ENCODE measurements at regions not wholly inside any gene's neighbourhood (a gene's known extent, or its start where the extent isn't known, plus 50 kb on each side); places are given as distances from the start of the nearest gene placed in this dataset.
"Not testable (repeated sequence)": the region's sequence is repeated elsewhere in the genome, so short reads cannot be mapped to it uniquely, and the experiment has no call there.

DNA sequence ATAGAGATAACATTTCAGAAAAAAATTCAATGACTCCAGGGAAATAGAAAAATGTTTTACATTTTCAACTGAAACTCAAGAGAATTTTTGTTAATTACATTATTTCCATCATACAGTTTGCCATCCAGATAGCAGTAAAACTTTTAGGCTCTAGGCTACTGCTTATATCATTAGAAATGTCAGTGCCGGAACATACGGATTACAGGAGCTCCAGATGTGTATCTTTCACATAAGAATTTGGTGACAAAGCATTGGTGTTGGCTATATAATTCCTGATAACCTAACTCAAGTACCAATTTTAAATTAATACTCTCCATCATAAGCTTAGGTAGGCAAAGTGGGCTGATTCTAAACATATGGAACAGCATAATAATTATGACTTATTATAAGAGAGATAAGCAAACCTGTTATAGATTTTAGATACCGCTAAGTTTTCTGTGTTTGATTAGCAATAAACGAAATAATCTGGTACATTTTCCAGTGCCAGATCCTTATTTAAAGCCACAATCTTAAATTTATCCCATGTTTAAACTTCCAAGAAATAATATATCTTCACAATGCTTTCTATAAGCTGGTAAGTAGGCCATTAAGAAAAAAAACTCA, 637.9 kb downstream of the NXPH1 start:
- no peak for DNase-seq (ENCODE audit: low read depth)

DNA sequence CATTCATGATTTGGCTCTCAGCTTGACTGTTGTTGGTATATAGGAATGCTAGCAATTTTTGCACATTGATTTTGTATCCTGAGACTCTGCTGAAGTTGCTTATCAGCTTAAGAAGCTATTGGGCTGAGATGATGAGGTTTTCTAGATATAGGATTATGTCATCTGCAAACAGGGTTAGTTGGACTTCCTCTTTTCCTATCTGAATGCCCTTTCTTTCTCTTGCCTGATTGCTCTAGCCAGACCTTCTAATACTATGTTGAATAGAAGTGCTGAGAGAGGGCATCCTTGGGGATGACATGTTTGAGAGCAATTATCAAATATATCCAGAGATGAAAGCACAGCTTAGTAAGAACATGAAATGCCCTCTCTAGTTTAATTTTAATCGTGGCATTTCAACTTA, 642.4 kb downstream of the NXPH1 start:
- DNase-seq (ENCODE audit: low read depth) = not testable (repeated sequence)

DNA sequence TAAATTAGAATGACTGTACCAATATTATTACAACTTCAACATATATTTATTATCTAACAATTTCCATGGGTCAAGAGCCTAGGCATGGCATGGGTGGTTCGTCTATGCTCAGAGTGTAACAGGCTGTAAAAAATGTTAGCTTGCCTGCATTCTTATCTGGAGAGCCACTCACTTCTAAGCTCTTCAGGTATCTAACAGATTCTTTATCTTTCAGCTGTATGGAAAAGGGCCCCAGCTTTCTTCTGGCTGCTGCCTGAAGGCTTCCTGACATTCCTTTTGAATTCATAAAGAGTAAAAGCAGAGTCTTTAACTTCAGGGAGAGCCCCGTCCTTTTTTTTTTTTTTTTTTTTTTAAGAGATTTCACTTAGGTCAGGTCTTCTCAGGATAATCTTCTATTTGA, 648.8 kb downstream of the NXPH1 start:
- DNase-seq (ENCODE audit: low read depth) = no peak

DNA sequence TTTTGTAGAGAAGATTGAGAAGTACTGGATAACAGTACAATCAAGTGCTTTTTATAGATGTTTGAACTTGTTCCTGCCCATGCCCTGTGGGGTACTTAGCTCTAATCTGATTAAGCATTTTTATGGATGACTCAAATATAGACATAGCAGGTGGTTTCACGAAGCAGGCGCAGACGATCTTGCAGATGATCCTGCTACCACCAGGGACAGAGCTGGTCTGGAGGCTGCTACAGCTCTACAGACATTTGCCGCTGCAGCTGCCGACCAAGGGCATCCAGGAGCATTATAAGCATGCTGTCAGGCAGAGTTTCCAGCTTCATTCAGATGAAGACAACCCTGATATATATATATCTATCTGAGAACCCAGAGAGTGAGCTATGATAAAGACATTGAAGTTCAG, 650.4 kb downstream of the NXPH1 start:
- no peak for DNase-seq (ENCODE audit: low read depth)

DNA sequence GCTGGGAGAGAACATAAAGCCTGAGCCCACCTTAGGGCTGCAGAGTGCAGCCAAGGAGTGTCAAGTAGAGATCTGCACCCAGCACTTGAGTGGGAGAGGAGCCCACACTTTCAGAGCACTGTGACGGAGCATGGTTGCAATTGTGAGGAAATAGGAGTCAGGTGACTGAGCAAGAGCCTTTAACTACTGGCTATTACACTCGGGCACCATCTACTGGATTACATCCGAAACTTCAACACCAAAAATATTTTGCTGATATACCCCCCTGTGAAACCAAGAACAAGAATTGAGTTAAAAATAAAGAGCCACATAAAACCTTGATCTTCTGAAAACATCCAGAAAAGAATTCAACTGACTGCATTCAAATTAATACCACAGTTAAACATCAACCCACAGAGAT, 657.9 kb downstream of the NXPH1 start:
- DNase-seq (ENCODE audit: low read depth) = no peak

DNA sequence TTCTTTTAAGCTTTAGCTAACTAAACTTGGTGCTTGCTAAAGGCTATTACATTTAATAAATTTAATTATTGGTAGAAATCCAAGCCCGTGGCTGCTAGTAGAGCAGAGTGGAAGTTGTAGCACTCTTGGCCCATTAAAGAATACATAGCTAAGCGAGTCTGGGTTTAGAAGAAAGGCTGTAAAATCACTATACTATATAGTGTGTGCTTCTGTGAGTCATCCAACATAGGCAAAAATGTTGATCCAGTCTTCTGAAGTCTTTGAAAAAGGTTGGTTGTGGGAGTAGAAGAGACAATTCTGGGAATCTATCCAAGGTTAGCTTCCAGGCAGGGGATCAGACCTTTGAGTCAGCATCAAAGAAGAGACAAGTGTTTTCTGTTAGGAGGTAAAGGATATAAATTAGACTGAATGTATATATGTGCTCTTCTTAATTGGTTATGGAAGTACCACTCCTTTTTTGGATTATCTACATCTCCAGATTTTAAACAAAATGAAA, 664.2 kb downstream of the NXPH1 start:
- no peak for DNase-seq (ENCODE audit: low read depth)

DNA sequence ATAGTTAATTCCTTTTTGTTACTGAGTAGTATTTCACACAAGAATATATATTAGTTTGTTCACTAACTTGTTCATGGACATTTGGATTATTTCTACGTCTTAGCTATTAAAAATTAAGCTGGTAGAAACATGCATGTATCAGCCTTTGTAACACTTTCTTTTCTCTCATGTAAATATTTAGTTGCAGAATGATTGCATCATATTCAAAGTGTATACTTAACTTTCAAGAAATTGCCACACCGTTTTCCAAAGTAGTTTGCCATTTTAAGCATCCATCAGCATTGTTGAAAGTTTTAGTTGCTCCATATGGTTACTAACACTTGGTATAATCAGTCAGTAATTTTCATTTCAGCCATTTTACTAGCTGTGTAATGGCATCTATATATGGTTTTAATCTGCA, 666.9 kb downstream of the NXPH1 start:
- DNase-seq (ENCODE audit: low read depth) = no peak

DNA sequence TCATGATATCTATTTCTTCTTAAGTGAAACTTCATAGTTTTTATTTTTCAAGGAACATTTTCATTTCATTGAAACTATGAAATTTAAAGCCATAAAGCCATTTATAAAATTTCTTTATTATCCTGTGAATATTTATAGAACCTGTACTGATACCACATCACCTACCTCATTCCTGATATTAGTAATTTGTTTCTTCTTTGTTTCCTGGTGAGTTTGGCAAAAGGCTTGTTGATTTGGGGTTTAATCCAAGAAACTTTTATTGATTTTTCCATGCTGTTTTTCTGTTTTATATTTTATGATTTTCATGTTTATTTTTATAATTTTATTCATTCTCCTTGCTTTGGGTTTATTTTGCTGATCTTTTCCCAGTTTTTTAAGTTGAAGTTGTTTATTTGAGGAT, 669.4 kb downstream of the NXPH1 start:
- no peak for DNase-seq (ENCODE audit: low read depth)

DNA sequence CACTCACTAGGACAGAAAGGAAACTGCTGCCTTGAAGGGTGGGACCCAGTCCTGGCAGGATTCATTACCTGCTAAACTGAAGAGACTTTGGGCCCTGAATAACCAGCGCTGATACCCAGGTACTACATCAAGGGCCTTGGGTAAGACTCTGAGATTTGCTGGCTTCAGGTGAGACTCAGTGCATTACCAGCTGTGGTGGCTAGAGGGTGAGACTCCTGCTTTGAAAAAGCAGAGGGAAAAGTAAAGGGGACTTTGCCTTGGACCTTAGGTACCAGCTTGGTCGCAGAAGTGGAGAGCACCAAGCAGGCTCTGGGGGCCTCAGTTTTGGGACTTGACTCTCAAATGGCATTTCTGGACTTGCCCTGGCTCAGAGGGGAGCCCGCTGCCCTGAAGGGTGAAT, 673.3 kb downstream of the NXPH1 start:
- DNase-seq (ENCODE audit: low read depth) = no peak

DNA sequence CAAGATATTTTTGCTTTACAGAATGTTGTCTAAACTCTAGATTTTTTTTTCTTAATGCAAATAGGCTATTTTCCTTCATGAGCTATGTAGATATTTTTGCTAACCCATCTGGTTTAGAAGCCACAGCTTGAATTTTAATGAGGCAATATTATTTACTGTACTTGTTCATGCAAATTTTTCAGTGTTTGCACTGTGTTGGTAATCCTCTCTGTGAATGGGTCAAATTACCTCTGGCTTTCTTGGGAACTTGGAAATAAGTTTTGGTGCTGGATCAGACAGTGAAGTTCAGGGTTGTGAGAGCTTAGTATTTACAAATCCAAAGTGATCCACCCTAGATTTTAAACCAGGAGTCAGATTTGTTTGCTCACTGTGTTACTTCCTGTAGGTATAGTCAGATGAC, 686.9 kb downstream of the NXPH1 start:
- no peak for DNase-seq (ENCODE audit: low read depth)

DNA sequence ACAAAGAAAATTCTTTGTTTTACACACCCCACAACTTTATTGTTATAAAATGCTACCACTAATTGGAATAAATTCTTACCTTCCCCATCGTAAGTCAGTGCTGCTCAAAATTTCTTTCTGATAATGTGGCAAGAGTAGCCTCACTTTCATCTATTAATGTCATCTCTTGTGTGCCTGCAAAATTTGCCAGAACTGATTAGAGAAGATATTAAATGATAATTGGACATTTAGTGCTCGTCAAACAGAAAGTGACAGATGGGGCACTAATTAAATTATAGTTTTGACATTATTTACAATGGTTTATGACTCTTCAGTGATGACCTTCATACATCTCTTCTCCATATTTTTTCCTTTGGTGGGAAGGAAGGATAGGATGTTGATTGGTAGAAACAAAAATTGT, 690.9 kb downstream of the NXPH1 start:
- DNase-seq (ENCODE audit: low read depth) = no peak

DNA sequence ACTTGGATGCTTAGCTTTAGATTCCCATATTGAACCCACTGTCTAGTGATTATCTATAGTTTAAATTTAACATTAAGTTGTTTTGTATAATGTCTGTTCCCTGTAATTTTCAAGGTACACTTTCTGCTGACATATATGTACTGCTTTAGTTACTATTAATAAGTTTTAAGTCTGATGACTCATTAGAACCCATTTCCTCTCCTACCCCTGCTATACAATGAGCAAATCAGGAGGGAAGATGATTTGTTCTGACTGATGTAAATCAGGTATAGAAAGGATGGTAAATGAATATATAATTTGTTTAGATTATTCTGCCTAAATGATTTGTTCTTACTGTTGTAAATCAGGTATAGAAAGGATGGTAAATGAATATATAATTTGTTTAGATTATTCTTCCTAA, 691.8 kb downstream of the NXPH1 start:
- DNase-seq (ENCODE audit: low read depth) = no peak

DNA sequence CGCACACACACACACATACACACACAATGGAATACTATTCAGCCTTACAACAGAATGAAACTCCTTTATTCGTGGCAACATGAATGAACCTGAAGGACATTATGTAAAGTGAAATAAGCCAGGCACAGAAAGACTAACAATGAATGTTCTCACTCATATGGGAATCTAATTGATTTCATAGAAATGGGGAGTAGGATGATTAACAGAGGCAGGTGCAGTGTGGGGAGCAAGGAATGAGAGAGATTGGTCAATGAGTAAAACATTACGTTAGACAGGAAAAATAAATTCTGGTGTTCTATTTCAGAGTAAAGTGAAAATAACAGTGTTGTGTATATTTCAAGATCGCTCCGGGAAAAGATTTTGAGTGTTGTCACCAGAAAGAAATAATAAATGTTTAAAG, 694.5 kb downstream of the NXPH1 start:
- no peak for DNase-seq (ENCODE audit: low read depth)

DNA sequence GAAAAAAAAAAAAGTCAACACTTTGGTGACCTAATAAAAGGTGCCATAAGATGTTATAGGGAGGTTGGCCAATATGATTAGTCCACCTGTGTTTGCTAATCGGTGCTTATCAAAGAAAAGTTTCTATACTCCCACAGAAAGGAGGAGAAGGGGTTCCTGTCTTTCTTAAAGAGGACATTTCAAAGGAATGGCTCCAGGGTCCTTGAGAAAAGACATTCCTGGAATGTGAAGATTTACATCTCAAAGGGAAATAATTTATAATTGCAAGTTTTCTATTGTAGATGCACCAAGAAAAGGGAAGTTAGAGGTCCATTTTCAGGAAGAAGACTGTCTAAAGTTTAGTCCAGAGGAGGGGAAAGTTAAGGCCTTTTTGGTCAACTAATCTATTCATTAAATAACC, 715.3 kb downstream of the NXPH1 start:
- no peak for DNase-seq (ENCODE audit: low read depth)

DNA sequence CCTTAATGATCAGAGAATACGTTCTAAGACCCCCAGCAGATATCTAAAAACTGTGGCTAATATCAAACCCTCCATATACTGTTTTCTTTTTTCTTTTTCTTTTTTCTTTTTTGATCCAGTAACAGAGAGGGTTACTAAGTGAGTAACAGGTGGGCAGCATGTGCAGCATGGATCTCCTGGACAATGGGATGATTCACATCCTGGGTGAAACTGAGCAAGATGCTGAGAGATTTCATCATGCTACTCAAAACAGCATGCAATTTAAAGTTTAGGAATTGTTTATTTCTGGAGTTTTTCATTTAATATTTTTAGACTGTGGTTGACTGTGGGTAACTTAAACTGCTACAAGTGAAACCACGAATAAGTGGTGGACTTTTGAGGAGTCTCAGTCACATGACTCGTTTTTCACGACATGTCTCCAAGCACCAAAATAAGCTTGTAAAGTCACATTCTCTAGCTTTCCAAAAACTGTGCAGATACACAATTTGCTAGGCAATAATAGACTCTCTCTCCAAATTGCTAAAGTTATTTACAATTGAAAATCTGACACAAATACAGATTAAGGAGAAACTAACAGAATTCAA, 716.2 kb downstream of the NXPH1 start:
- DNase-seq (ENCODE audit: low read depth) = no peak

DNA sequence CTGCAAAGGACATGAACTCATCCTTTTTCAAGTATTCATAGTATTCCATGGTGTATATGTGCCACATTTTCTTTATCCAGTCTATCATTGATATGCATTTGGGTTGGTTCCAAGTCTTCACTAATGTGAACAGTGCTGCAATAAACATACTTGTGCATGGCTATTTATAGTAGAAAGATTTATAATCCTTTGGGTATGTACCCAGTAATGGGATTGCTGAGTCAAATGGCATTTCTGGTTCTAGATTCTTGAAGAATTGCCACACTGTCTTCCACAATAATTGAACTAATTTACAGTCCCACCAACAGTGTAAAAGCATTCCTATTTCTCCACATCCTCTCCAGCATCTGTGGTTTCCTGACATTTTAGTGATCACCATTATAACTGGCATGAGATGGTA, 730.3 kb downstream of the NXPH1 start:
- not testable (repeated sequence) for DNase-seq (ENCODE audit: low read depth)

DNA sequence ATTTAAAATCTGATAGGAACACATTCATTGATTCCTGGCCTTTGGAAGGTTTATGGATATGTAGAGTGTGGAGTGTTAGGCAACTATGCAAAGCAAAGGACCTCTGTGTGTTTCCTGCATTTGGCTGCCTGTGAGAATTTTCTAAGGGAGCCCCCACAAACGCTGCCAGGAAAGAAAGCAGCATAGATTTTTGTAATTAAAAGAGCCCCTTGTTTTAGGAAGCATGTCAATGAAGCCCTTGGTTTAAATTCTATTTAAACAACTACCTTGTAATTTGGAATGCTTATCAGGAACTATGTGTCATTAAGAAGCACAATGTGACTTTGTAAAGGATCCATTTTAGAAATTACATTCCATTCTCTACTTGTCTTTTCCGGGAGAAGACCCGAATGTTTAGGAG, 742.5 kb downstream of the NXPH1 start:
- DNase-seq (ENCODE audit: low read depth) = no peak

DNA sequence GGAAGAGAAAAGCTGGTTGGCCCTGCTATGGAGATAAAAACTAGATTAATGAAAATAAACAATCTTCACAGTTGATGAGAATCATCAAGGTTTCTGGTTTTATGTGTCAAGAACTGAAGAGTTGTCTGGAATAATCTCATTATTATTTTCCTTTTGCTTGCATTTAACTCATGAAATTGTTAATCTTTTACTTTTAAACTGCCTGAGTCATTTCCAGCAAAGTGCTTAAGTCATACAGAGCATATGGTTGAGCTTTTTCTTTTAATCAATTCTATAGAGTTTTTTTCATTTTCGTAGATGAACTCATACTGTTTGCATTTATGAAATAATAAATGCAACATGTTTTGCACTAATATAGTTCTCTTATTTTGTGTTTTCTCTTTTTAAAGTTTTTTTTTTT, 747.9 kb downstream of the NXPH1 start:
- no peak for DNase-seq (ENCODE audit: low read depth)

DNA sequence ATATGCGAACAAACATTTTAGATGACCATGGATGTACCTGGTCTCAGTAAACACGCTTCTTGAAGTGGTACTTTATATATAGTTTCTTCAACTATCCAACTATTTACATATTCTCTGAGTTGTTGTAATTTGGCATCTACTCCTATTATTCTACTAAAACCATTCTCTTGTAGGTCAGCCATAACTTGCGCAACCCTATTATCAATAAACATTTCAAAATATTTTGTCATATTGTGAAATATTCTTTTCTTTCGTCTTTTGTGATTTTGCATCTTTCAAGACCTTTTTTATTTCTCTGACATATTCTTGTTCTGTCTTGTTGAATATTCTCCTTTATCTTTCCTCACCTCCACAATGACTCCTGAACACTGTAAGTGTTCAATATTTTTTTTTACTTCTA, 753.3 kb downstream of the NXPH1 start:
- no peak for DNase-seq (ENCODE audit: low read depth)

DNA sequence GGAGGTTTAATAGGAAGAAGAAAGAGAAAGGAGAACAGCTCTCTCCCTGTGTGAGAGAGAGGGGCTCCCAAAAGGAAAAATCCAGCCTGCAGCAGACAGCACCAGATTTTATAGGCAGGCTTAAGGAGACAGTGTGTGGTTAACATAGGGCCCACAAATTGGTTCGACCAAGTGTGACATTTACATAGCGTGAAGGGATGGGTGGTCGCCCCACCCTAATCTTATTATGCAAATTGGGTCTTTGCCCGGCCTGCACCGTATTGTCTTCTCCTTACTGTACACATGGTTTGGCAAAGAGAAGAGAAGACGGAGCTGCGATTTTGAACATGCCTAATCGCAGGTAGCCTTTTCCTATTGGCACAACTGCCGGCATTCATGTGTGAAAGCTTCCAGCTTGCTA, 756.3 kb downstream of the NXPH1 start:
- no peak for DNase-seq (ENCODE audit: low read depth)

DNA sequence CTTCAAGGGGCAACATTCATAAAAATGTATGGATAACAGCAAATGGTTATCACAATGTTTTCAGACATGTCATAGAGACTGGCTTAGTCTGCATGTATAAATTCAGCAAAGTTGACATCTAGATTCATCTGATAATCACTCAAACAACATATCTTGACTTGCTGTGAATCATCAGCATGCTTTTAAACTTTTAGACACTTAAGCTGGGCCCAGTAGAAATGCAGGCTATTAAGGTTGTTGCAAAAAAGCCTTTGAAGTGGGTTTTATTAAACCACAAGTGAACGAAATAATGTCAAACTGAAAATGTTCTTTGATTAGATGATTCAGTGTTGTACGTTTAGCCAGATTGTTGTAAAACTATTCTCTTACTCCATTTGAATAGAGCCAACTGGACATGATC, 759.6 kb downstream of the NXPH1 start:
- no peak for DNase-seq (ENCODE audit: low read depth)

DNA sequence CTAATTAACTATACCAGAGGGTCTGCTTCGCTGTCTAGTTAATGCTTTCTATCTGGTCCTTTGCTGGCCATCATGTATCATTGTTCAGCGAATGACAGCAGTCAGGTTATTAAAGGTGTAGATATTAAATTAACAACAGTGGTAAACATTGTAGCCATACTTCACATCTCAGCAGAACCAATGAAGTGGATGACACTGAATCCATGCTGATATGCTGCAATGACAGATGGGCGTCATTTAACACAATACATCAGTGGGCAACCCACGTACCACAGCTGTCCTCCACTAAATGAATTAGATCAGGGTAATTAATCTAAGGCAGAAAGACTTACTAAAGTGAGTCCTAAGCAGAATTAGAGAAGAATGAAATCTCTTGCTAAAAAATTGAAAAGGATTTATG, 767.2 kb downstream of the NXPH1 start:
- DNase-seq (ENCODE audit: low read depth) = no peak

DNA sequence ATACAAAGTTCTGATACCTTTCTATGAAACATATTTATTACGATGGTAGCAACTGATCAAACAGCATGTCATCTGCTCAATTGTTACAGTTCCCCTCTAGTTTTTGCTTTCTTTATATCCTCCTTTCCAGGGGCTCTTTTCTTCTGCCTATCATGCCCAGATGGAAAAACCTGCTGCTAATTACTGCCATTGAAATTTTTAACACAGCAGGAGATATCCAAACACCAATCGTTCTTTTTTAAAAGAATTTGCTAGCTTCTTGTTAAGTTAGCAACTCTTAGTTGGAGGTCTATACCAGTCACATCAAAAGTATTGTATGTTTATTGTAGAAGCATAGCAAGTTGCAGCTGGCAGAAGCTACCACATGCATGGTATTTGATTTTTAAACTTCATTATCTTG, 768.5 kb downstream of the NXPH1 start:
- DNase-seq (ENCODE audit: low read depth) = no peak

DNA sequence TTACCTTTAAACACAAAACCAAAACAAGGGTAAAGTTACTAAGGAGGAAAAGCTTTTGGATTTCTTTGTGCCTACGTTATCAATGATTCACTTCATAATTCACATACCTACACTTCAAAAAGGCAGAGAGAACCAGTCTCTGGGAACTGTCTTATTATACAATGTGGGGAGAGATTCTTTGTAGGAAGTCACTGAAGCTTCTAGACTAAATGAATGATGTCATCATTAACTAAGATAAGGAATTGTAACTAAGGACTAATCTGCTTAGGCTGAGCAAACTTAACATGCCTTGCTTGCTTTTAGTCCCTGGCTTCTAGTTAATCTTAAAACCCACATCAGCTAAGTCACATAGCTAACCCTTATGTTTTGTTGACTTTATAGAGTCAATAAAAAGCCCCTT, 771.2 kb downstream of the NXPH1 start:
- DNase-seq (ENCODE audit: low read depth) = no peak
